ENCODE measurements at regions not wholly inside any gene's neighbourhood (a gene's known extent, or its start where the extent isn't known, plus 50 kb on each side); places are given as distances from the start of the nearest gene placed in this dataset.
"Not testable (repeated sequence)": the region's sequence is repeated elsewhere in the genome, so short reads cannot be mapped to it uniquely, and the experiment has no call there.

DNA sequence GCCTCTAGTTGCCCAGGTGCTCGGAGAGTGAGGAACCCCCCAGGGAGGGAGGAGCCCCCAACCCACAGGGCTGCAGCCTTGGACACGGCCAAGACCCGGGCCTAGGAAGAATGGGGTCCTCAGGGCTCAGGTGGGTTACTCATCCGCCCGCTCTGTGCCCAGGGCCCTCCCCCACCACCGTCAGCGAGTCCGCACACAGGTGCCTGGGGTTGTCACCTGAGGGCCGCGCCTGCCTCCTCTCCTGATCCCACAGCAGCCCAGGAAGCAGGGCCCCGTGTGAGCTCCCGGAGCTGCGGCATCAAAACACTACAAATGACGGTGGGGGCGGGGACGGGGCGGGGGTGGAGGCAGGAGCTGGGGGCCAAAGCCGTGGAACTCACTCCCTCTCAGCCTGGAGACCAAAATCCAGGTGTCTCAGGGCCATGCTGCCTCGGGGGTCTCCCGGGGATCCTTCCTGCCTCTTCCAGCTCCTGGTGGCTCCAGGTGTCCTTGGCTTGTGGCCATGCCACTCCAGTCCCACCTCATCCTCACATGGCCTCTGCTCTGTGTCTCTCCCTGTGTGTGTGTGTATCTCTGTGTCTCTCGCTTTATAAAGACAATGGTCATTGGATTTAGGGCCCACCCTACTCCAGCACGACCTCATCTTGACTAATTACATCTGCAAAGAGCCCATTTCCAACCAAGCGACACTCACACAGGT, 172.7 kb downstream of the NPIPB11 start:
- not testable (repeated sequence) for DNase-seq

DNA sequence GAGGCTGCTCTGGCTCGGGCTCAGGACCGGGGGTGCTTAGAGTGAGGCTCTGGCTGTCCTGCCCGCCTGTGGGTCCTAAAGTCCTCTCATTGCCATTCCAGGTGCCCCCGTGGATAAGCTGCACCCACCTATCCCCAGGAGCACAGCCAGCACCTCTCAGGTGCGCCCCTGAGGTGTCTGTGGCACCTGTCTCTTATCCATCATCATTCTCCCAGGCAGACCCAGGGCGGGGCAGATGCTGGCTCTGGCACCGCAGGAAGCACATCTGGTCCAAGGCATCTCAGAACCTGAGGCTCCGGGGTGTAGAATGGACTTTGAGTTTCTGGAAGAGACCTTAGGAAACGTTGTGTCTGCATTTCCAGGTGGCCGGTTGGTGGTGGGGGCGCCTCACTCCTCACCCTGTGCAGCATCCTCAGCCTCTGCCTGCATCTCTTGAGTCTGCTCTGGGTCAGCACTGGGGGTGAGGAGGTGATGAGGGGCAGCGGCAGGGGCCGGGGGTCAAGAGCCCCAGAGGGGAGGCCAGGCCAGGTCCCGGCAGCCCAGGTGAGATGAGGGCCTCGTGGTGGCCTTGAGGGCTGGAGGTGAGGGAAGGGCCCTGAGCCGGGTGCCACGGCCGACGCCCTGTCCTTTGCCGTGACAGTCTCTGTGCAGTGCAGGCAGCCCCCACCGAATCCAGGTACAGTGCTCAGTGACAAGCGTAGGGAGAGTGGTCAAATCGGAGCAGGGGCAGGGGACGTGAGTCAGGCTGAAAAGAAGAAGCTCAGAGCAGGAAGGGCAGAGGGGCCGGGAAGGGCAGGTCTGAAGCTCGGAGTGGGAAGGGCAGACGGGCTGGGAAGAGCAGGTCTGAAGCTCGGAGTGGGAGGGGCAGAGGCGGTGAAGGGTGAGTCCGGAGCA, 173.5 kb downstream of the NPIPB11 start:
- no peak for DNase-seq

DNA sequence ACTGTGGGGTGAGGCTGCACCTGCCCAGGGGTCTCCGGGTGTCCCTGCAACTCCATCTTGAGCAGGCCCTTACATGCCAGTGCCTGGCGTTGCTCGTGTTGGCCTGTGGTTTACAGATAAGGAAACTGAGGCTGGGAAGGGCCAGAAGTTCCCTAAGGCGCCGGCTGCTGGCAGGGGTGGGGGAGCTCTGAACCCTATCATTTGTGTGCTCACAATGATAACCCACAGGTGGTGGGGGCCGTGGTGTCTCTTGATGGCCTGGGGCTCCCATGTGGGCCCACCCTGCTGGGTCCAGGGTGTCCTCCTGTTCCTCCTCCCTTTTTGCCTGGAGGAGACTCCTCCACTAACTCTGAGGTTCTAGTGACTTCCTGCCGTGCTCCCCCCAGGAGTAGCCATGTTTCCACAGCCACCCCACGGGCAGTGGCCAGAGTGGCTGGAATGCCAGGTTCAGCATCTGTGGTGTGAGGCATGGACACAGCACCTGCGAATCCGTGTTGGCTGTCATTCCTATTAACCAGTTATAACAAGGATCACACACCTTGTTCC, 174.3 kb downstream of the NPIPB11 start:
- DNase-seq, result not testable (repeated sequence)

DNA sequence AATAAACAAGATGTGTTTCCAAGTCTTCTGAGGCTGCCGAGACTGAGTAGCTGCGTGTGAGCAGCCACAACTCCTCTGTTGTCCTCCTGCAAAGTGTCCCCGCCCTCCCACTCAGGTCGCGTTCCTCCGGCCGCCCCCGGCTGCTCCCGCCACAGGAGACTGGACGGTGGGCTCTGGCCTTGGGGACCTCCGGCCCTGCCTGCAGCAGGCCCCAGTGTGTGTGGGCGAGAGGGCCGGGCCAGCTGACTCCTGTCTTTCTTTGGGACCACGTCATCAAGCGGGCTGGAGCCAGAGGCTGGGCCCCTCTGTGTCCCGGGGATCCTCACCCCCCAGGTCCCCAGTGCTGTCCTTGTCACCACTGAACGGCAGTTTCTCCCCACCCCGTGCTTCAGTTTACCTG, 175.3 kb downstream of the NPIPB11 start:
- no peak for DNase-seq

DNA sequence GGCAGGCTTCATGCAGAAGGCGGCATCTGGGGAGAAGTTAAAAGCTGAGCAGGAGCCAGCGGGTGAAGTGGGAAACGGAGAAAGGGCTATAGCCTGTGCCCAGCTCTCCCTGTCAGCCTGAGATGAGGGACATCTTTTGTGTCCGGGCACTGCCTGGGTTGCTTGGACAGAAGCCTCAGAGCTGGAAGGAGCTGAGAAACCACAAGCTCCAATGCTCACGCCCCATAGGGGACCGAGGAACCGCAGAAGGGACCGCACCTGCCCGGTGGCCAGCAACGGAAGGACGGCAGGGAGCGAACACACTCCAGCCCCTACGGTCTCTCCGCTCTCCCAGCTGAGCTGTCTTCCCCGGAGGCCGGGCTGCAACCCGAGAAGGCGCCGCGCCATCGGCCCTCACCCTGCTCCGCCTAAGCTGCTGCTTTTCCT, 175.8 kb downstream of the NPIPB11 start:
- DNase-seq, result no peak

DNA sequence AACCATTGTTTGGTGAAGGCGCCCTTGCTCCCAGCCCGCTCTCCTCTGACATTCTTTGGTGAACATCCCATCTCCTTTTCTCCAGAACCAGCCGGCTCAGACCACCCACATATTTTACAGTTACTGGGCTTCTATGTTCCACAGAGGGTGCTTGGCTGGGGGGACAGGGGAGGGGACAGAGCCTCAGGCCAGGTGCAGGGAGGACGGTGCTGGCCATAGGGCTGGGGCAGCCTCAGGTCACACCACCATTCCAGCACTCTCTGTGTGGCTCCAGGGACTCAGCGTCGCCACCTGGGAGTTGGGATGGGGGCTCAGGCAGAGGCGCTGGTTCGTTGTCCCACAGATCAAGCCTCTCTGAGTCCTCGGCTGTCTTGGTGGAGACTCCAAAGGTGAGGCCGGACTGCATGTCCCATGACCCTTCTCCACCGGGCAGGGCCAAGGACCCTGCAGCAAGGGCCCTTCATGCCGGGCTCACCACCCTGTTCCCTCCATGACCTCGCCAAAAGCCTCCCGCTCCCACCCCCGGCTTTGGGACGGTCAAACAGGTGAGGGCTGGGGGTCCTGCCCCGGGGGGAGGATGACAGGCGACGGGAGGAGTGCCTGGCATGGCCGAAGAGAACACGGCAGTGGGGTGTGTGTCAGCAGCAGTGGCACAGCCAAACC, 176.4 kb downstream of the NPIPB11 start:
- DNase-seq, result not testable (repeated sequence)

DNA sequence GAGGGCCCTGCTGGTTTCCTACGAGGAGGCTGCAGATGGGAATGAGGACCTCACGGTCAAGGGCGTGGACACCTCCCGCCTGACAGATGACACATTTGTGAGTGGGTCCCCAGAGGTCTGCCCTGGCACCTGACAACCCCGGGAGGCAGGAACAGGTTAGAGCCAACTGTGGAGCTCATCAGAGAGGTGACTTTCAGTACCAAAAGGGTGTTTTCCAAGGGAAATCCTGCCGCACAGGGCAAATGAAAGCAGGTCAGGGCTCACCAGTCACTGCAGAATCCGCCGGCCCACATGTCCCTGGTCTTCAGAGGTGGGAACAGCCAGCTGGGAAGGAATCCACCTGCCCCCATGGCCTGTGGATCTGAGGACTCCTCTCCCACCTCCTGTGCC, 176.9 kb downstream of the NPIPB11 start:
- not testable (repeated sequence) for DNase-seq

DNA sequence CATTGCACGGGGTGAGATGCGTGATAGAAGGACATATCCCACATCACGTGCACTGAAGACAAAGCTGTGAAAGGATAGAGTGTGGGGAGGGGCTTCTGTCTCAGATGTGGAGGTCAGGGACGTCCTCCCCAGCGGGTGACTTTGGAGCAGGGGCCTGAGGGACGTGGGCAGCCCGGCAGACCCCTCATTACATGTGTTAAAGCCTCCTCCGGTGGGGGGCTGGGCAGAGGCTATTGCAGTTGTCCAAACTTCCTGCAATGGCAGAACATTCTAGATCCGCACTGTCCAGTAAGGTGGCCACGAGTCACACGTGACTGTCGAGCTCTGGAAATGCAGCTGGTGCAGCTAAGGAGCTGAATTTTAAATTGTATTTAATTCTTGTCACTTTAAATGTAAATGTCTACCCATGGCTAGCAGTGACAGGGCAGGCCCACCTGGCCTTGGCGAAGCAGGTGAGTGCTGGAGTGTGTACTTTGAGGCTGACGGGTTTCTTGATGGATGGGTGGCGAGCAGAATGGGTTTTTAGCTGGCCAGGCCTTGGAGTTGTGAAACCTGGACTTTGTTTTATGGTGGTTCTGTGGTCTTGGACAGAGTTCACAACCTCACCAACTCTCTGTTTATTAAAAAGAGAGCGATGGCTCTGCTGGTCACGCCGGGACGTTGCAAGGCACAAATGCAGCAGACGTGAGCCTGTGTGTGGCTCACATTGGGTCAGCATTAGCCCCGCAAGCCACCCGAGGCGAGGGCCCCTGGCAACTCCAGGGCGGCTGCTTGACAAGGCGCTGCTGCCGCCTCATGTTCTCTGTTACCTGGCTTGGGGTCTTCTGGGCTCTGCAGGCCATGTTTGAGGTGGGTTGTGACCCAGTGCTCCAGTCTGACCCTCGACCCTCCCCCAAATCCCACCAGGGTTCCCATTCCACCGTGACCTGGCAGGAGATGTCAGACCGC, 177.6 kb downstream of the NPIPB11 start:
- not testable (repeated sequence) for DNase-seq

DNA sequence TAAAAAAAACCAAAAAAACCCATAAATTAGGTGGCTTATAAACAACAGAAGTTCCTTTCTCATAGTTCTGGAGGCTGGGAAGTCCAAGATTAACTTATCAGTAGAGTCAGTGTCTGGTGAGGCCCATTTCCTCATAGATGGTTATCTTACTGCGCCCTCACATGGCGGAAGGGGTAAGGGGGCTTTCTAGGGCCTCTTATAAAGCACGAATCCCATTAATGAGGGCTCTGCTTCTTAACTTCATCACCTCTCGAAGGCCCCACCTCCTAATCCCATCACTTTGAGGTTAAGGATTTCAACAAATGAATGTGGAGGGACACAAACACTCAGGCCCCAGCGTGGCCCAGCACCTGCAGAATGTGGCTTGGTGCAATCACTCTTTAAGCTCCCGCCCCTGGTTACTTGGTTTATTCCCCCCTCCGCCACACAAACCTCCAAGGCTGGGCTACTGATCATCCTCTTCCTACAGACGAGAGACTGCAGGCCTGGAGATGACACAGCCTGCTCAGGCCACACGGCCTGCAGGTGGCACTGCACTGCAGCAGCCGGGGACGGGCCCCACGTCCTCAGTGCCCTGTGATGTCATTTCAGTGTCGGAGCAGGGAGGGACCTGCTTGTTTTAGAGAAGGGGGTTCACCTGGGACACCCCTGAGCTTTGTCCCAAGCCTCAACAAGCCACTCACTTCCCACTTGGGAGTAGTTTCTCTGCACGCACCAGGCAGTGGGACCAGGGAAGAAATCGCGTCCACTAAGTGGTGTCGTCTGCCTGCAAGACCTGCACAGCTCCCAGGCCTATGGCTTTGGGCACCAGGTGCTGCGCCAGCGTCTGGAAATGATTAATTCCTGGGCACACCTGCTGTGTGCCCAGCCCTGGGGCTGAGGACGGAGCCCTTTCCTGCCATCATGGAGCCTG, 178.5 kb downstream of the NPIPB11 start:
- peak in 3 of 5 donors; percentile 17 to 65 (median 28) for DNase-seq

DNA sequence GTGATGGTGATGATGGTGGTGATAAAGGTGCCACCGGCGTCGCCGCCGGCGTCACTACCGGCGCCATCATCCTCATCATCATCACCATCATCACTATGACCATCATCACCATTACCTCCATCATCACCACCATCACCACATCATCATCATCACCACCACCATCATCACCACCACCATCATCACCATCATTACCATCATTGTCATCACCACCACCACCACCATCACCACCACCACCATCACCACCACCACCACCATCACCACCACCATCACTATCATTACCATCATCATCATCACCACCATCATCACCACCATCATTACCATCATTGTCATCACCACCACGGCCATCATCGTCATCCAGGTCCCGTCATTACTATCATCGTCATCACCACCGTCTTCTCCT, 179.7 kb downstream of the NPIPB11 start:
- DNase-seq, result no peak

DNA sequence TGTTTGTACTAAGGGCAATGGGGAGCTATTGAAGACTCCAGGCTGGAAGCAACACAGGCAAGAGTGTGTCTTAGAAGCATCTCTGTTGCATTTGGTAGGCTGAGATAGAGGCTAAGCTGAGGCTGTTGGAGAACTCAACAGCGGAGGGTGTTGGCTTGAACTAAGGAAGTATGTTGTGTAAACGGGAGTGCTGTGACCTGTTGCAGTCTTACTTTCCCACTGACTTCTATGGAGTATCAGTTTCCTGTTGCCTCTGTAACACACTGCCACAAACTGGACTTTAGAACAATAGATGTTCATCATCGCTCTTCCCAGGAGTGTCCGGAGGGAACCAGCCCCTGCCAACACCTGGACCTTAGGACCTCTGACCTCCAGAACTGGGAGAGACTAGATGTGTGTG, 181.8 kb downstream of the NPIPB11 start:
- DNase-seq, result not testable (repeated sequence)

DNA sequence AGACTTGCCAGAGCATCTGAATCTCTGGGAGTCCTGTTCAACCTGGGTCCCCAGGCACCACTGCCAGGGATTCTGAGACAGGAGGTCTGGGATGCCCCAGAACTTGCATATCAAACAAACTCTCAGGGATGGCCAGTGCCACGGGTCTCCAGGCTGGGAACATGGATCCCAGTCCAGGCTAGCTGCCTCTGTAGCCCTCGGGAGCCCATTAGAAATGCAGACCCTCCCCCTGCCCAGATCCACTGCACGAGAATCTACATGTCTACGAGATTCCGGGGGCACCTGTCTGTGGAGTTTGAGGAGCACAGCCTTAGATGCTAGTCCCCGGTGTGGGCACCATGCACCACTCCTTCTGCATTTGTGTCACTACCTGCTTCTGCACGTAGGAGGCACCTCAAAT, 183.9 kb downstream of the NPIPB11 start:
- DNase-seq, result not testable (repeated sequence)

DNA sequence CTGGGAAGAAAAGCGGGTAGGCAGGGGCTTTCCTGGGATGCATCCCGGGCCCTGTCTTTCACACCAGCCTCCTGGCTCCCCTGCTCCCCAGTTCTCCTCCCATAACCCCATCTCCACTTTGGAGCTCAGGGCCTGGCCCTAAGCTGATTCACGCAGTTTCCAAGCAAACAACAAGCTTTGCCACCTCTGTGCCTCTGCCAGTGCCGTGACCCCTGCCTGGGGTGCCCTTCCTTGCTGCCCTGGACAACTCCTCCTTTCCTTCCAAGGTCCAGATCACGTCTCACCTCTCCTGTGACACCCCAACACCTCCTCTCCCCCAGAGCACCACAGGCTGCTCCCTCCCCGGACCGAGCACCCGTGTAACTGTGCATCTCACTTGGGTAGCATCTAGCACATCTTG, 184.5 kb downstream of the NPIPB11 start:
- not testable (repeated sequence) for DNase-seq

DNA sequence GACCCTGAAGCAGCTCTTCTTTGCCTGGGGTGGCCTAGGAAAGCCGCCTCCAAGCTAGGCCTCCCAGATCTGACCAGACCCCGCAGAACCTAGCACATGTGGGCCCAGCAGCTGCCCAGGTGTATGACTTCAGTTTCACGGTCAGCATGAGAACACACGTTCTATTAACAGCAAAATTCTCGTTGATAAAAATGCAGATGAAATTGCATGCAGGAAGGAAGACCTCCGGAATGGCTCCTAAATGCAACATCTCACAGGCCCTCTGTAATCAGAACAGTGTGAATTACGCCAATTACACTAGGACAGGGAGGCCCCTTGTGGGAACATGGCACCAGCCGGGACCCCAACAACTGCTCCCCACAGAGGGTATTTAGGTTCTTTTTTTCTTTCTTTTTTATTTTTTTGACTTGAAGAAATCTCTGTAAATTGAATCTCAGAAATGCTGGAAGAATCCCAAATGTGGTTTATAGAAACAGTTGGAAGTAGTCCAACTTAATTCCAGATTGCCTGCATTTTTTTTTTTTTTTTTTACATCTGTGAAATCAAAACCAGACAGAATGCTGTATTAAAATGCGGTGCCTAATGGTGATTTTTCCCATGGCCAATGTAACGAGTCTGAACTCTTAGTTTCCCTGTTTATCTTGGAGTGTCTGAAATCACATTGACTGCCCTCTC, 185.1 kb downstream of the NPIPB11 start:
- not testable (repeated sequence) for DNase-seq

DNA sequence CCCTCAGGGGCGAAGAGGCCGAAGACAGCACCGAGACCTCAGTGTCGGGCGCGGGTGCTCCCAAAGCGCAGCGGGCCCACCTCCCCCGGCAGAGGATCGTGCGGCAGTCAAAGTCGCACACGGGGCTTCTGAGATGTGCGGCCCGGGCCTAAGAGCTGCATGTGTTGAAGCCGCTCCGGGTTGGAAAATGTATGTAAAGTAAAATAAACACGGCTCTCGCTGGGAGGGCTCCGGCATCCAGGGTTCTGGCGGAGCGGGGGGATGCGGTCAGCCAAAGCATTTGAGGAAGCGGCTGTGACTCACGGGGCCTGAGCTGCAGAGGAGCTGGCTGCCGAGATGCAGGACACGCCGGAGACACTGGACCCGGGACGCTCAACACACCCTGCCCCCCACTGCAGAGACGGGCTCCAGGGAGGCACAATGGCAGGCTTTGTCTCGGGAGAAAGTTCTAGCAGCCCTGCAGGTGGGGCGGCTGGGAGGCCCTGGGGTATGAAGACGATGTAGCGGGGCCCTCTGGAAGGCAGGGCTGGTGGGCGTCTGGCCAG, 185.8 kb downstream of the NPIPB11 start:
- DNase-seq, result not testable (repeated sequence)

DNA sequence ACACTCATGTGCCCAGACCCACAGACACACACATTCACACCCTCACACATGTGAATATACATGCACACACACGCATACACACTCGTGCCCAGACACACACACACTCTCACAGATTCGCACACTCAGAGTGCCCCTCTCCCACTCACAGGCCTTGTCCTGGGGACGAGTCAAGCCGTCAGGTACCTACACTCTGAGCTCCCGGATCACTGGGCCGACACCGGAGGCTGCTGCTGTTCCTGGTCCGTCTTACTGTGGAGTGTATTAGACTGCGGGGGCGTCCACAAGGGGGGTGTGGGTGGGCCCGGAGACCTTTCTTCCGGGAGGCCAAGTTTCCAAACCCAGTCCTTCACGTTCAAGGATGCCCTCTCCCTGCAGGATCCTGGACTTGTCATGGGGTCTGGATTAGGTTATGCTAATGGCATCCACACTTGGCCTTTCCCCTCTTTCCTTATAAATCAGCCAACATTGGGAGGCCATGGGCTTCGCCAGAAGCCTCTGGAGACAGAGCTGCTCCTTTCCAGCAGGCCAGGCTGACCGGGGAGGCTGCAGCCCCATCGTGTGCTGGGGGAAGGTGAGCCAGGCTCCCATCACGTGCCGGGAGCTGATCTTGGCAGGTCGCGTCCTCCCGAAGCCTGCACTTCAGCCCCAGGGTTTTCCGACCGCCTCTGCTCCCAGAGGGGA, 186.4 kb downstream of the NPIPB11 start:
- DNase-seq, result not testable (repeated sequence)

DNA sequence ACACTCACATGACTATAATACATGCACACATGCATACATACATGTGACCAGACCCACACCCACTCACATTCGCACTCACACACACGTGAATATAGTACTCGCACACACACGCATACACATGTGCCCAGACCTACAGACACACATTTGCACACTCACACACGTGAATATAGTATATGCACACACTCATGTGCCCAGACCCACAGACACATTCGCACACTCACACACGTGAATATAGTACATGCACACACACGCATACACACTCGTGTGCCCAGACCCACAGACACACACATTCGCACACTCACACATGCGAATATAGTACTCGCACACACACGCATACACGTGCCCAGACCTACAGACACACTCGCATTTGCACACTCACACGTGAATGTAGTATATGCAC, 186.9 kb downstream of the NPIPB11 start:
- DNase-seq, result not testable (repeated sequence)

DNA sequence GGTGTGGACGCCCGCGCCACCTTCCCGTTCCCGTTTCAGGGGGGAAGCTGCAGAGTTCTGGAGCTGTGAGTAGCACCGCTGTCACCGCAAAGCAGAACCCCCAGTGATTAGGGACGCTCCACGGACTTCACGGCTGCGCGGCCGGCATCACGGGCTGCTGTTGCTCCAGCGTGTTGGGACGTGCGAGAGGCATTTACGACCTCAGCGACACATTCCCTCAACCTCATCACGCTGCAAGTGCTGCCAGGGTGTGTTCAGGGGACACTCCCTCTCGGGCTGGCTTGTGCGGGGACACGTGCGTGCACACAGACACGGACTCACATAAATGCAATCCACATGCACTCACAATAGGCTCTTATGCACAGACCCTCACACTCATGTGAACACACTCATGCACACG, 187.9 kb downstream of the NPIPB11 start:
- not testable (repeated sequence) for DNase-seq

DNA sequence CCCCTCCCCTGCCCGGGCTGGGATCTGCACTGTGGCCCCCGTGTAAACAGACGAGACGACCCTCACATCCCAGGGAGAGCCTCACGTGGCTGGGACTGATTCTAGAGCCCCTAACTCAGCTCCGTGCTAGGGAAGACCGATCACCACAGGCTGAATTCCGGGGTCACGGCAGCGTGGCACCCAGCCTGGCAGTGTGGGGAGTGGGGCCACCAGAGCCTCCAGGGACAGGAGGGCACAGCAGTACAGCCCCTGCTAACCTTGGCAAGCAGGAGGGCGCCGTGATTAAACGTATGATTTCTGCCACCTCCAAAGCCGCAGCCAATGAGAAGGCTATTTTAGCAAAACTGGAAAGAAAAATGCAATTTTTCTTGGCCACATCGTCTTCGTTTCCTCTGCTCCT, 188.3 kb downstream of the NPIPB11 start:
- not testable (repeated sequence) for DNase-seq
